ENCODE measurements at regions not wholly inside any gene's neighbourhood (a gene's known extent, or its start where the extent isn't known, plus 50 kb on each side); places are given as distances from the start of the nearest gene placed in this dataset.
A peak's percentile ranks its signal among the peaks of the same experiment; 100 is the strongest.

DNA sequence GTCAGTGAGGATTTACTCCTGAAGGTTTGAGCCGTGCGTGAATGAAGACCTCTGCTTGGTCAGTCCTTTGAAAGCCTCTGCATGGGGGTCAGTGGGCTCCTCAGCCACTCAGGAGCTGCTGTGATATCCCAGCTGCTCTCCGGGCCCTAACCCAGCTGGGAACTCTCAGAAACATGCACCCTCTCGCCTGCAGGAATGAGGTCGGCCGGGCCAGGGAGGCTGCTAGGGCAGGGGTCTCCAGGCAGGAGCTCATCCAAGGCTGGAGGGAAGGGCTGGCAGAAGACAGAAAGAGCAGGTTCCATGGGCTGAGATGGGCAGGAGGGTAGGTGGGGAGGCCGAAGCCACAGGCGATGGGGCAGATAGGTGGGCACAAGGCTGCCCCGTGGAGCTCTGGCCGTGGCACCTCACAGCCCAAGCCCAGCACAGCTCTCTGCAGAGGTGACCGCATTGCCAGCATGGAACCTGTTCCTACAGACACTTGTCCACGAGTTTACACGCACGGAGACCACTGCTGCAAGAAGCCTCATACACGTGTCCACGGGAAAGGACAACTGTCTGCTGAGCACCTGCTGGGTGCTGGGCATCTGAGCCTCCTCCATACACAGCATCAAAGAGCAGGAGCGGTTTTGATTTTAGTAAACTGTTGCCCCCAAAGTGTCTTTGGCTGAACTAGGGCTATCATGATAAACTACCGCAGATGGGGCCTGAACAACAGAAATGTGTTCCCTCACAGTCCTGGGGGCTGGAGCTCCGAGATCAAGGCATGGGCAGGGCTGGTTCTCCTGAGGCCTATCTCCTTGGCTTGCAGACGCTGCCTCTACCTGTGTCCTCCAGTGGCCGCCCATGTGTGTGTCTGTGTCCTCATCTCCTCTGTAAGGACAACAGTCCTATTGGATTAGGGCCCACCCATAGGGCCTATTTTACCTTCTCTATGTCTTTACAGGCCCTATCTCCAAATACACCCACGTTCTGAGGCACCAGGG lies 85.2 kb upstream of the ADAMTS2 start:
- 86 to 93% (median 90%) methylated on average over 22 of the region's 22 CpGs for WGBS, 5 donors
- Histone ChIP-seq H3K9me3 (peaks cover 0 to 22% (median 11%) of the 10 kb centered on the region in 8 donors), H3K27ac (no peak overlapping the region), H3K4me3 (no peak overlapping the region), H3K4me1 (no peaks in the 10 kb centered on the region), H3K36me3 (no peaks in the 10 kb centered on the region), H3K27me3 (replicated peaks in 1 of 7) (no peaks in the 10 kb centered on the region)
- intact Hi-C loops (cut with DNase I; ENCODE audit: low total_unique reads): no loop called here
- DNase-seq: no peak
- TF ChIP-seq POLR2A (IDR thresholded peaks at IDR 0.05) (no peak), POLR2AphosphoS5 (IDR thresholded peaks at IDR 0.05) (no peak)

DNA sequence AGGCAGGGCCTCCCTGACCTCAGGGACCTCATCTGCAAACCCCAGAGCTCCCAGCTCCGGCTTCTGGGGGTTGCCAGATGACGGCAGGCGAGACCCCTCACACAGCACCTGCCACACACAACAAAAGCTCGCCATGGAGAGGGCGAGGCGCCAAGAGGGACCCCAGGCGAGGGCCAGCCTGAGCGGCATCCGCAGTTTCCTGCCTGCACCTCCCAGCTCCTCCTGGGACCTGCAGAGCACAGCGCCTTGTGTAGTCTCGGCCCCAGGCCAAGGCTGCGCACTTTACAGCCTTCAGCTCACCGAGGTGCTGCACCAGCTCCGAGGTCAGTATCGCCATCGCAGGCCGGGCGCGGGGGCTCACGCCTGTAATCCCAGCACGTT lies 82.4 kb upstream of the ADAMTS2 start:
- TF ChIP-seq POLR2AphosphoS5 (IDR thresholded peaks at IDR 0.05): no peak
- TF ChIP-seq, protein P1, sequence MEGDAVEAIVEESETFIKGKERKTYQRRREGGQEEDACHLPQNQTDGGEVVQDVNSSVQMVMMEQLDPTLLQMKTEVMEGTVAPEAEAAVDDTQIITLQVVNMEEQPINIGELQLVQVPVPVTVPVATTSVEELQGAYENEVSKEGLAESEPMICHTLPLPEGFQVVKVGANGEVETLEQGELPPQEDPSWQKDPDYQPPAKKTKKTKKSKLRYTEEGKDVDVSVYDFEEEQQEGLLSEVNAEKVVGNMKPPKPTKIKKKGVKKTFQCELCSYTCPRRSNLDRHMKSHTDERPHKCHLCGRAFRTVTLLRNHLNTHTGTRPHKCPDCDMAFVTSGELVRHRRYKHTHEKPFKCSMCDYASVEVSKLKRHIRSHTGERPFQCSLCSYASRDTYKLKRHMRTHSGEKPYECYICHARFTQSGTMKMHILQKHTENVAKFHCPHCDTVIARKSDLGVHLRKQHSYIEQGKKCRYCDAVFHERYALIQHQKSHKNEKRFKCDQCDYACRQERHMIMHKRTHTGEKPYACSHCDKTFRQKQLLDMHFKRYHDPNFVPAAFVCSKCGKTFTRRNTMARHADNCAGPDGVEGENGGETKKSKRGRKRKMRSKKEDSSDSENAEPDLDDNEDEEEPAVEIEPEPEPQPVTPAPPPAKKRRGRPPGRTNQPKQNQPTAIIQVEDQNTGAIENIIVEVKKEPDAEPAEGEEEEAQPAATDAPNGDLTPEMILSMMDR (IDR thresholded peaks at IDR 0.05 in 8 of 11, conservative IDR thresholded peaks at IDR 0.05 in 3 of 11): no peak
- no peak for TF ChIP-seq POLR2A (IDR thresholded peaks at IDR 0.05)
- no peaks in the 10 kb centered on the region for H3K36me3 ChIP-seq
- peaks cover 0 to 6% (median 0%) of the 10 kb centered on the region in 6 donors for H3K4me1 ChIP-seq
- 80 to 91% (median 89%) methylated on average over 12 to 21 of the region's 21 CpGs for WGBS, 5 donors
- intact Hi-C loops (cut with DNase I; ENCODE audit: low total_unique reads): no loop called here
- H3K27ac ChIP-seq: no peak overlapping the region
- H3K4me3 ChIP-seq: no peak overlapping the region
- DNase-seq: peak; percentile 68
- H3K9me3 ChIP-seq: peaks cover 0 to 13% (median 4%) of the 10 kb centered on the region in 8 donors
- no peaks in the 10 kb centered on the region for H3K27me3 ChIP-seq (replicated peaks in 1 of 7)

DNA sequence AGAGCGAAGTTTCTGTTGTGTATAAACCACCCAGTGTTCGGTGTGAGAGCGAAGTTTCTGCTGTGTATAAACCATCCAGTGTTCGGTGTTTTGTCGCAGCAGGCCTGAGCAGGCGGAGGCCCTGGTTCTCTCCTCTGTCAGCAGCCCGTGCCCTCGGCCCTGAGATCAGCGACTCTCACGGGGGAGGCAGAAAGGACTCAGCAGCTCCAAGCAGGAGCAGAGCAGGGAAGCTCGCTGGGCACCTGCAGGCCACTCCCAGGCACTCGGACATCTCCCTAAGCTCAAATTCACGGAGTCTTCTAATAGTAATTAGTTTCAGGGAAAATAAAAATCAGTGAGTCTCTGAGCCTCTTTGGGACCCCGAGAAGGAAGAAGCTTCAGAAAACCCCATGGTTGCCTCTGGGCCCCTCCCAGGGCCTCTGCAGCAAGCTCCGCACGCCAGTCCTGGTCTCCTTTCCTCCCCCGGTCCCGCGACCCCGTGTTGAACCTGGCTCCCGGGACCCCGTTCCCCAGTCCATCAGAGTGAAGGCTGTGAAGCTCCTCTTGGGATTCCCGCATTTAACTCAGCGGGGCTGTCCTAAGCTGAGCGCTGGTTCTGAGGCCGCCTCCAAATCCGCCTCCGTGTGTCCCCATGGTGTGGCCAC lies 81.9 kb upstream of the ADAMTS2 start:
- 80 to 86% (median 83%) methylated on average over 28 of the region's 28 CpGs for WGBS, 5 donors
- TF ChIP-seq, protein P1 (IDR thresholded peaks at IDR 0.05 in 8 of 11, conservative IDR thresholded peaks at IDR 0.05 in 3 of 11): no peak
- no peak for TF ChIP-seq POLR2A (IDR thresholded peaks at IDR 0.05)
- no peak for TF ChIP-seq POLR2AphosphoS5 (IDR thresholded peaks at IDR 0.05)
- Histone ChIP-seq H3K27ac (no peak overlapping the region), H3K36me3 (no peaks in the 10 kb centered on the region), H3K4me1 (peaks cover 0 to 6% (median 0%) of the 10 kb centered on the region in 6 donors), H3K4me3 (no peak overlapping the region), H3K27me3 (replicated peaks in 1 of 7) (peaks cover 0 to 4% (median 0%) of the 10 kb centered on the region in 7 donors), H3K9me3 (peaks cover 0 to 8% (median under 1%) of the 10 kb centered on the region in 8 donors)
- DNase-seq: no peak
- intact Hi-C loops (cut with DNase I; ENCODE audit: low total_unique reads): no loop called here

DNA sequence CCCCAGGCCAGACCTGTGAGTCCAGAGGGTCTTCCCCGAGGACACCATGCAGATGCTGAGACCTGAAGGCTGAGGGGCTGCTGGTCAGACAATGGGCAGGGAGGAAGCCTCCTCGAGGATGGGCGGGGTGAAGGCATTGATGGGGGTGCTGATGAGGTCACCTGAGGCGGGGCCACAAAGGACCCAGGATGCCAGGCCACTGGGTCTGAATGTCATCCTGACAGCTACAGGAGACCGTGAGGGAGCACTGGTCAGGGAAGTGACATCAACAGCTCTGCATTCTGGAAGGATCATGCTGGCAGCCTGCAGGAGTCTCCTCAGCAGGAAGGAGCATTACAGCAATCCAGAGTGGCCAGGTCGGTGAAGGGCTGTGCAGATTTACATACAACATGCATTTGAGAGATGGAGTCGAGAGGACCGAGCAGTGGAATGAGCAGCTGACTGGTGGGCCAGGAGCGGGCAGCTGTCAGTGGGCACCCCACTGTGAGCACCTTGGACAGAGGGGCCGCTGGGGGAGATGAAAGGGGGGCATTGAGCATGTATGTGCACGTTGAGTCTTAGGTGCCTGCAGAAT lies 77.7 kb upstream of the ADAMTS2 start:
- H3K27ac ChIP-seq: no peak overlapping the region
- no peaks in the 10 kb centered on the region for H3K9me3 ChIP-seq
- H3K36me3 ChIP-seq: no peaks in the 10 kb centered on the region
- WGBS, 5 donors: 65 to 73% (median 72%) methylated on average over 11 of the region's 11 CpGs
- H3K27me3 ChIP-seq (replicated peaks in 1 of 7): peaks cover 0 to 11% (median 0%) of the 10 kb centered on the region in 7 donors
- TF ChIP-seq POLR2AphosphoS5 (IDR thresholded peaks at IDR 0.05) (no peak), POLR2A (IDR thresholded peaks at IDR 0.05) (no peak)
- TF ChIP-seq, protein P1 (IDR thresholded peaks at IDR 0.05 in 8 of 11, conservative IDR thresholded peaks at IDR 0.05 in 3 of 11): no peak
- intact Hi-C loops (cut with DNase I; ENCODE audit: low total_unique reads): no loop called here
- H3K4me1 ChIP-seq: peaks cover 0 to 9% (median 0%) of the 10 kb centered on the region in 6 donors
- no peak overlapping the region for H3K4me3 ChIP-seq
- peak; percentile 51 for DNase-seq

Data from spleen (tissue), 11 donors.